Right lobe of liver (tissue), 4 donors: ENCODE measurements at regions not wholly inside any gene's neighbourhood (a gene's known extent, or its start where the extent isn't known, plus 50 kb on each side); places are given as distances from the start of the nearest gene placed in this dataset.

Source experiments
- POLR2A ChIP-seq: fragments of 450-650 bp; IDR thresholded peaks from one replicate; pipeline ENCODE4 v1.6.1; 2017; ENCODE audit warnings: antibody characterized with exemption, mild to moderate bottlenecking
- TF ChIP-seq, protein P1 (sequence below), 4 donors: fragments of 200-600 bp in 3 of 4; fragments of 450-650 bp in 1 of 4; IDR thresholded peaks; one replicate each; pipeline versions ENCODE4 v1.5.1 to v1.8.0; 2016 to 2022; ENCODE audit warnings: antibody characterized with exemption in 4 of 4, mild to moderate bottlenecking in 2 of 4
- donor health status: DM: no; HTN: no; CAD: no.
- donor health status: DM: no; HTN: no; CAD: no.
- donor health status: DM: no; HTN: yes; CAD: no.

GRCh38 chr6:8195040-8195713, 92.8 kb upstream of the EEF1E1 start:
- TF ChIP-seq, protein P1, sequence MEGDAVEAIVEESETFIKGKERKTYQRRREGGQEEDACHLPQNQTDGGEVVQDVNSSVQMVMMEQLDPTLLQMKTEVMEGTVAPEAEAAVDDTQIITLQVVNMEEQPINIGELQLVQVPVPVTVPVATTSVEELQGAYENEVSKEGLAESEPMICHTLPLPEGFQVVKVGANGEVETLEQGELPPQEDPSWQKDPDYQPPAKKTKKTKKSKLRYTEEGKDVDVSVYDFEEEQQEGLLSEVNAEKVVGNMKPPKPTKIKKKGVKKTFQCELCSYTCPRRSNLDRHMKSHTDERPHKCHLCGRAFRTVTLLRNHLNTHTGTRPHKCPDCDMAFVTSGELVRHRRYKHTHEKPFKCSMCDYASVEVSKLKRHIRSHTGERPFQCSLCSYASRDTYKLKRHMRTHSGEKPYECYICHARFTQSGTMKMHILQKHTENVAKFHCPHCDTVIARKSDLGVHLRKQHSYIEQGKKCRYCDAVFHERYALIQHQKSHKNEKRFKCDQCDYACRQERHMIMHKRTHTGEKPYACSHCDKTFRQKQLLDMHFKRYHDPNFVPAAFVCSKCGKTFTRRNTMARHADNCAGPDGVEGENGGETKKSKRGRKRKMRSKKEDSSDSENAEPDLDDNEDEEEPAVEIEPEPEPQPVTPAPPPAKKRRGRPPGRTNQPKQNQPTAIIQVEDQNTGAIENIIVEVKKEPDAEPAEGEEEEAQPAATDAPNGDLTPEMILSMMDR (IDR thresholded peaks at IDR 0.05), result peak in 1 of 4 donors; percentile 7
- TF ChIP-seq POLR2A, result no peak
